ENCODE measurements at regions not wholly inside any gene's neighbourhood (a gene's known extent, or its start where the extent isn't known, plus 50 kb on each side); places are given as distances from the start of the nearest gene placed in this dataset.

GRCh38 chr6:1117530-1118286 is 194.2 kb upstream of the FOXQ1 start:
- no peak for DNase-seq

DNA sequence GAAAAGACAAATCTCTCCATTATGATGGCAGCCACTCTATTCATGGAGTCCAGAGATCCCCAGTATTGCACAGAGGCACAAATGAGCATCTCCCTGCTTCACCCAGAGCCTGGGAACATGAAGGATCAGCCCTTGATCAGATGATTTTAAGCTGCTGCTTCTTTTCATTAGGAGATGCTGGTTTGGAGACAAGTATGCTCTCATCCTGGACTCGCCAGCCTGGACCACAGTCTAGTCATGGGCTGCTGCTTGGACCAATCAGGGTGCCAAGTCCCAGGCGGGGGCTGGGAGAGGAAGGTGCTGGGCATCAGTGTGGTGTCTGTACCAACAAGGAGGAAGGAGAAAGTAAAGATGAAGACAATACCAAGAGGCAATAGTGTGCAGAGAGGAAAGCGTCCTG is 195.7 kb upstream of the FOXQ1 start:
- no peak for DNase-seq

GRCh38 chr6:1113916-1114540 is 197.9 kb upstream of the FOXQ1 start:
- DNase-seq = peak; percentile 30

DNA sequence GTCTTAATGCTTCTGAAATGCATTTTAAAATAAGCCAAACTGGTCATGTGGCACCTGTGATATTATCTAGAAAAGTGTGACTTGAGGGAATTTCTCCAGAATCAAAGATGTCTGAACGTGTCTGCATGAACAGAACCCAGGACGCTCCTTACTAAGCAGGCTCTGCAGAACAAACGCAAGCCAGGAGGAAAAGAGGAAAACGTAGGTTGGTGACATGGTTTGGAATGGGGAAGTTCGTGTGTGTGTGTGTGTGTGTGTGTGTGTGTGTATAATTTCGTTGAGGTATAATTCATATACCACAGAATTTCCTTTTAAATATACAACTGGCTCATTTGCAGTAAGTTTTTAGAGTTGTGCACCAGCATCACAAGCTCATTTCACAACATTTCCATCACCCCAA is 200.5 kb upstream of the FOXQ1 start:
- no peak for DNase-seq

DNA sequence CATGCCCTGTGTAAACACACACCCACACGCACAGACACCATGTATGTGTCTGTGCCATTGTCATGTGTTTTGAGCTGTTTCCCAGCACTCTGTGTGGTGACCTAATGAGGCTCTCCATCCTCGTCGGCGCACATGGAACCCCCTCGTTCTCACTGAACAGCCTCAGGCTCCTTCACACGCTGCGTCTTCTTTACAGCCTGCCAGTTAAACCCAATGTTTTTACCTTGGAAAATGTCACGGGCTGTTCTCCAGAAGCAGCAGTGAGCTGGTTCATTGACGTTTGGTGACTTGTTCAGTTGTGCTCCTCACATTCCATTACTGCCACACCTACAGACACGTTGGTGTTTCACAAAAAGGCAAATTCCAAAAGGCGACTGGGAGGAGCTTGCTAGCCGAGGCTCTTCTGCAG is 201.0 kb upstream of the FOXQ1 start:
- DNase-seq = no peak

DNA sequence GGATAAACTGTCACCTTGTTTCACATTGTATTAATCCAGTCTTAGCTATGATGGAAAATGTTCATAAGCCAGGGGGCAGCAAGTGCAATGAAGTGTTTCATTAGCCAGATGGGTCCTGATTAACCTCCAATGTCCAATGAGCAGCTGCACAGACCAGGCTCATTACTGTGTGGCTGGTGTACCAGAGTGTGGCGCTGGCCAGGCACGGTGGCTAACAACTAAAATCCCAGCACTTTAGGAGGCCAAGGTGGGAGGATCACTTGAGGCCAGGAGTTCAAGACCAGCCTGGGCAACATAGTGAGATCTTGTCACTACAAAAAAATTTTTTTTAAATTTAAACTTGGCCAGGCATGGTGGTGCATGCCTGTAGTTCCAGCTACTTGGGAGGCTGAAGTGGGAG is 201.7 kb upstream of the FOXQ1 start:
- DNase-seq = no peak

DNA sequence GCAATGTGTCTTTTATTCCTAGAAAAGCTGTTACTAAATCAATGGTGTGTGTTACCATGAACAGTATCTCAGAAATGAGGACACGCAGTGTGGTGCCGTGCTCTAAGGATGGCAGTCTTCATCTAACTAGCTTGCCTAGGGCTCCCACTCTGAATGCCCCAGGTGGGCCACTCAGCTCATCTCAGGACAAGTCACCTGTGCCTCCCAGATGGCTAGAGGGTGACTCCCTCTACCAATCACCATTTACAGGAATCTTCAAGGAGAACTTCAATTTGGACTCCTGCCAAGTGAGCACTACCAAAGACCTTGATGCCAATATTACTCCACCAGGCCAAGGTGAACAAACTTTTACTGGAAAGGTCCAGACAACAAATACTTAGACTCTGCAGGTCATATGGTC is 202.8 kb upstream of the FOXQ1 start:
- no peak for DNase-seq

- no peak for DNase-seq
Observed at GRCh38 chr6:1108198-1108597, 203.7 kb upstream of the FOXQ1 start.

GRCh38 chr6:1107578-1107977 is 204.3 kb upstream of the FOXQ1 start:
- no peak for DNase-seq

GRCh38 chr6:1105833-1106400 is 206.0 kb upstream of the FOXQ1 start:
- no peak for DNase-seq

DNA sequence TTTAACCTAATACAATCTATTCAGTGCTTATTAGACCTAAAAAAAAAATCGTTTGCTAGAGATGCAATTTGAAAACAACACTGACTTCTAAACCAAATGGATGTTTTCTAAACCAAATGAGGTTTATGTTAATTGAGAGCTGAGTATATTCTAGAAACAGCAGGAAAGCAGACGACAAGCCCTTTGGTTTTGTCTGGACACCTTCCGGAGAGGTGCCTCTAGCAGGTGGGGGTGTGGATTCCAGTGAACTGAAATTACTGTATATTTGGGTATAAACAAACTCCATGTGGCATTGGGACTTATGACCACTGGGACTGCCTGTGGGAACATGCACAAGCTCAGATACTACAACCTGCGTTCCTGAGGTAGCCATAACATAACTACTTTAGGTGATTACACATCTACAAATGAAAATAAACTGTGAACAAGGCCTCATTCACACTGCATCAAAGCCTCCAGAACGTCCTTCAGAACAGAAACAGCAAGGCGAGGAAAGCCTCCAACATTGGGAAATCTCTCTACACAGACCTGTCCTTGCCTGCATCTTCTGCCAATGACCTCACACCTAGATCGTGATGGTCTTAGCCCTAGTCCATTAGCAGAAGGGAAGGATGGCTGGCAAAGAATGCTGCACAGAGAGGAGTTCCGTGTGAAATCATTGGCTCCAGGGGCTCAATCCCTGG is 206.8 kb upstream of the FOXQ1 start:
- DNase-seq = no peak

GRCh38 chr6:1103945-1104623 is 207.8 kb upstream of the FOXQ1 start:
- DNase-seq = no peak

DNA sequence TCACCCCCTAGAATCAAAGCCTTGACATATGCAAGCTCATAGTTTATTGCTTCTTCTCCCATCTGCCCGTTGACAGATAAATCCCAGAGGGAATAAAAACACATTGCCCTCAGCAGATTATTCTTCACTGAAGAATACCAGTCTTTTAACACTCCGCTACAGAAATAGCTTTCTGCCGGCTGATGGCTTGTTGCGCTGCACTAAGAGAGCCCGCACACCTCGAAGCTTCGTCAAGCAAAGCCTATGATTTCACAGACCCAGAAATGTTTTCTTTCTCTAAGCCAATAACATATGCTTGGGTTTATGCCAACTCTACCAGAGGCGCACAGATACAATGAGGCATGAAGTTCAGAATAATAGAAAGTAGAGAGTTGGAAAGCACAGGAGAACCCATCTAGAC is 208.9 kb upstream of the FOXQ1 start:
- peak; percentile 67 for DNase-seq

DNA sequence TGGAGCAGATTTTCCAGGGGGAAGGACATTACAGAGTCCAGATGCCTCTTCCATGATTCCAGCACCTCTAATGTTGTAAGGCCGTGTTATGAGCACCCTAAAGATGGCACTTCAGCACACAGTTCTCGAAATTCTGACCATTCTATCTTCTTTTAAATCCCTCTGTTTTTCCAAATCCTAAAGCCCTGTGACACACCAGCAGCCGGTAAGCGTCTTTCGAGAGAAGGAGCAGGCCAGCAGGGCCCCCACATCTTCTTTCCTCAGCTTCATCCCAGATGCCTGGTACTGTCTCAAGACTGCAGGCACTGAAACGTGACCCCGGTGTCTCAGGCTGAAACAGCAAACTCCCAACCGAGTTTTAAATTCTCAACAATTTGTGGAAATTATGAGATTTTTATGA is 211.6 kb upstream of the FOXQ1 start:
- DNase-seq = no peak

- no peak for DNase-seq
Observed at GRCh38 chr6:1099264-1099663, 212.6 kb upstream of the FOXQ1 start.

DNA sequence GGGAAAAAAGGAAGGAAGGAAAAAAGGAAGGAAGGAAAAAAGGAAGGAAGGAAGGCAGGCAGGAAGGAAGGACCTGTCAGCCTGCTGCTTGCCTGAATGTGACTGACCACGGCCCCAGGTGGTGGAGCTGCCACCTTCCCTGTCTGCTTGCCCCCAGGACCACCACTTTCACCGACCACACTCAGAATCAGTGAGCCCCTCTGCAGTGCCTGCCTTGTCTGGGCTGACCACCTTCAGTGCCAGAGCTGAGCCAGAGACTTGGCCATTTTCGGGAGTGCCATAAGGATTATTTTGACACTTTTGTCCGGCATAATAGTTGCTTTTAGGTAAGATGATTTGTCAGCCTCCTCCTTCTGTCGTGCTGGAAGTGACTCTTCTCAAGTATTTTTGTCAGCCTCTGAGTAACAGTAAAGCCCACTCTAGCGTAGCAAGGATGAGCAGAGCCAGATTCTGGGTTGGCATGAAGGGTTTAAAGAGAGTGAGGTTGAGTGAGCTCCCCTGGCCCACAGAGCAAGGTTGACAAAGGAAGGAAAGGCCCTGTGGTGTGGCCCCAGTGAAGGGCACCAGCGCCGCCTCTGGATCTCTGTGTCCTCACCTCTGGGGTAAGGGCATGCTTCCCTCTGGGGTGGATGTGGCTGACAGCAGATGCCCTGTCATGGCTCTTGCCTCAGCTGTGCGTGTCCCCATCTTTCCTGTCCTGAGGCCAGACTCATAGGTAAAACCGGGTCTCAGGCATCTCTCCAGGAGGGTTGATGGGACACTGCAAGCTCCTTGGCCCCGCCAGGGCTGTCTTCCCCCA is 214.7 kb upstream of the FOXQ1 start:
- no peak for DNase-seq

DNA sequence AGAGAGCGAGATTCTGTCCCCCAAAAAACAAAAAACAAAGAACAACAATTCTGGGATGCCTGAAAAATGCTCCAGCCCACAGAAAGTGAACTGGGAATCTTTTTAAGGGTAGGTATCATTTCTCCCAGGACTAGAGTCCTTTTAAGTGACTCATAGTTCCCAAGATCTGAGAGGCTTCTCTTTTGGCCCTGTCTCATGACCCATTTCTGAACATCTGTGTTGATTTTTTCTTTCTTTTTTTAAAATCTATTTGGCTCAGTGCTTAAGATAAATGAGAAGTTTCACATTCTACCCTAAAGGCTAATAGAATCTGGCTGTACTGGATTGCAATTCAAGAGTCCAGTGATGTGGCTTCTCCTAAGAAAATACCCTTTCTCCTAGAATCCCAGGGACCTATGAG is 217.6 kb upstream of the FOXQ1 start:
- peak; percentile 76 for DNase-seq

DNA sequence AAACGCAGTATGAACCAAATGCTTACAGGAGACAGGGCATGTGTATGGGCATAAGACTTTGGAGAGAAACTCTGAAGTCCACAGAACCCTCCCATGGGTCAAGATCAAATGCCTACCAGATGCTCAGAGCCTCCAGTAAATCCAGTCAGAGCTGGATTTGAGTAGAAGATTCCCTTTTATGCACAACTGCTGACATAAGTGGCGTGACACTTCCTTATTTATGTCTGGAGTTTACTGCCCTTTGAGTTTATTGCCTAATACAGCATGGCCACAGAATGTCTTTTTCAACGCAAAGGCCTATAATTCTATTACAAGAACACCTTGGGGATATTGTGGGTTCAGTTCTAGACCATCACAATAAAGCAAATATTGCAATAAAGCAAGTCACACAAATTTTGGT is 220.0 kb upstream of the FOXQ1 start:
- DNase-seq = no peak

GRCh38 chr6:1089859-1090258 is 222.0 kb upstream of the FOXQ1 start:
- no peak for DNase-seq

GRCh38 chr6:1088492-1089001 is 223.4 kb upstream of the FOXQ1 start:
- no peak for DNase-seq

GRCh38 chr6:1087154-1087843 is 224.6 kb upstream of the FOXQ1 start:
- DNase-seq = no peak

Data from fibroblast of skin of abdomen (primary cell).